ENCODE measurements at regions not wholly inside any gene's neighbourhood (a gene's known extent, or its start where the extent isn't known, plus 50 kb on each side); places are given as distances from the start of the nearest gene placed in this dataset.
"Not testable (repeated sequence)": the region's sequence is repeated elsewhere in the genome, so short reads cannot be mapped to it uniquely, and the experiment has no call there.

- WGBS: 60% methylated on average over 4 of the region's 4 CpGs
- no peaks in the 10 kb centered on the region for H3K9me3 ChIP-seq (ENCODE audit: control insufficient read depth, low read length)
- ATAC-seq (no peak), DNase-seq (no peak)
- no peaks in the 10 kb centered on the region for H3K27me3 ChIP-seq (ENCODE audit: control insufficient read depth, insufficient read depth)
- intact Hi-C loops (cut with DNase I): no loop called here
- H3K4me1 ChIP-seq (ENCODE audit: control insufficient read depth, insufficient read depth, low read length): no peaks in the 10 kb centered on the region
- no peak overlapping the region for H3K4me3 ChIP-seq (ENCODE audit: low read length)
- H3K27ac ChIP-seq (ENCODE audit: low read length): no peak overlapping the region
Measured at GRCh38 chr3:76267851-76268380, 482.6 kb upstream of the ZNF717 start.

DNA sequence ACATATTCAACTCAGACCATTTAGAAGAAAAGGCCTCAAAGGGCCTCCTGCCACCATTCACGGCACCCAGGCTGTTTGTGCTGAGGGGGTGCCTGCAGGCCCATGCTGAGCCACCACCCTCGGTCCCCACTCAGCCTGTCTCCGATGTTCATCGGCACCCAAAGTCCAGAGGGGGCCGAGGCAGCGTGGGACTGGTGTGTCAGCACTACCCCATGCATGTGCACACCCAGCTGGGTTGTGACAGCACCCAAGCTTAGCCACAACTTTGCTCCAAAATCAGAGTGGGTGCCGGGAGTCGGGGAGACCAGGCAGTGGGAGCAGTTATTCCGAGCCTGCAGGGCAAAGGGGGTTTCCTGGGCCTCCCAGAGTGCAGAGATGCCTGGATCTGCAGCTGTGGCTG lies 508.5 kb upstream of the ZNF717 start:
- Histone ChIP-seq H3K27ac (ENCODE audit: low read length) (no peak overlapping the region), H3K9me3 (ENCODE audit: control insufficient read depth, low read length) (no peaks in the 10 kb centered on the region), H3K4me3 (ENCODE audit: low read length) (no peak overlapping the region), H3K27me3 (ENCODE audit: control insufficient read depth, insufficient read depth) (no peaks in the 10 kb centered on the region), H3K4me1 (ENCODE audit: control insufficient read depth, insufficient read depth, low read length) (no peaks in the 10 kb centered on the region)
- DNase-seq (peak in 1 of 3 donors; percentile 41), ATAC-seq (no peak)
- intact Hi-C loops (cut with DNase I): no loop called here
- WGBS: 86% methylated on average over 9 of the region's 9 CpGs

DNA sequence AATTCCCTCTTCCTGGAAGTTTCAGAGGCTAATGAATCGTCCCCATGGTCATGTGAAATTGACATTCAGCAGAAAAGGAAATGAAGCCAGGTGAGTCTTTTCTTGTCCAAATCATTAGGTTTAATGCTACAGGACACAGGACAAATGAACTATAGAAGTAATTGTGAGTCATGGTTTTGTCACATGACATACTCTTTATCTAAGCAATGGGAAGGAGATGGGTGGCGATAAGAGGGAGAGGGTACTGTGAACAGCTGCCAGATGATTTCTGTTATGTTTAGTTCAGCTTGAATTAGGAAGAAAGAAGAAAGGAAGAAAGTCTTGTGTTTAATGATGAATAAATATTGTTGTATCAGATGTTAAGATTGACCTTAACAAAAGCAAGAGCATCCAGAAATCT lies 515.4 kb upstream of the ZNF717 start:
- Histone ChIP-seq H3K4me3 (ENCODE audit: low read length) (no peak overlapping the region), H3K27ac (ENCODE audit: low read length) (no peak overlapping the region), H3K27me3 (ENCODE audit: control insufficient read depth, insufficient read depth) (no peaks in the 10 kb centered on the region), H3K9me3 (ENCODE audit: control insufficient read depth, low read length) (no peaks in the 10 kb centered on the region), H3K4me1 (ENCODE audit: control insufficient read depth, insufficient read depth, low read length) (no peaks in the 10 kb centered on the region)
- WGBS: 67% methylated on average over 2 of the region's 2 CpGs
- ATAC-seq (no peak), DNase-seq (no peak)
- intact Hi-C loops (cut with DNase I): no loop called here

DNA sequence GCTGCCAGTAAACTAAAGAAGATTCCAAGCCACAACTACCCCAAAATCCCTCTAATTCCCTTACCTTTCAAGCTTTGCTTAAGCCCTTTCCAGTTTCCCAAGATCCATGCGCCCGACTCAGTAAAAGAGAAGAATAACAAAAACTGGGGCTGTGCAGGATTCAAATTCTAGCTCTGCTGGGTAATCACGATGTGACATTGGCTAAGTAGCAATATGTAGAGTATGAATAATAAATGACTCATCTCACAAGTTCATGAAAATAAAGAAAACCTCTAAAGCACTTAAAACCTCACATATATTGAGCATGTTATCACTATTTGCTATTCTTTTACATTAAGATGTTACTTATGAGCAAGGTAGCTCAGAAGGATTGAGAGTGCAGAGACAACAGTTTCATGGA lies 522.2 kb upstream of the ZNF717 start:
- WGBS: 90% methylated on average over 3 of the region's 3 CpGs
- intact Hi-C loops (cut with DNase I): no loop called here
- ATAC-seq (no peak), DNase-seq (no peak)
- no peak overlapping the region for H3K27ac ChIP-seq (ENCODE audit: low read length)
- no peaks in the 10 kb centered on the region for H3K4me1 ChIP-seq (ENCODE audit: control insufficient read depth, insufficient read depth, low read length)
- H3K4me3 ChIP-seq (ENCODE audit: low read length): no peak overlapping the region
- H3K9me3 ChIP-seq (ENCODE audit: control insufficient read depth, low read length): no peaks in the 10 kb centered on the region
- no peaks in the 10 kb centered on the region for H3K27me3 ChIP-seq (ENCODE audit: control insufficient read depth, insufficient read depth)

DNA sequence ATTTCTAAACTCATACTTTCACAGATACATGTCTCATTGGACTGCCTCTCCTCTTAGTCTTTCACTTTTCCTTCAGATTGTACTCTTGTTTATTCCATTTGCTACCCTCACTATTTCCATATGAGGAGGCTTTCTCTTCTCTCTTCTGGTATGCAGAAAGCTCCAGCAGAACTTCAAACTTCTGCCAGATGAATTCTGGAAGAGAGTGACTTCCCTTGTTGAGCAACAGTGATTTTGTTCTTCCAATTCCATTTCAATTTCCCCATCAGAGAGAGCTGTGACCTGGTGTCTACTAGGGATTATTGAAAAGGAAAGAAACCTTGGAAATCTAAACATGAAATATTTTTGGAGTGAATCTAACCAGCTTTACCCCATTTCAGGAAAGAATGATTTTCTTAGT lies 523.2 kb upstream of the ZNF717 start:
- no peak overlapping the region for H3K4me3 ChIP-seq (ENCODE audit: low read length)
- DNase-seq: no peak
- no peaks in the 10 kb centered on the region for H3K9me3 ChIP-seq (ENCODE audit: control insufficient read depth, low read length)
- H3K27me3 ChIP-seq (ENCODE audit: control insufficient read depth, insufficient read depth): no peaks in the 10 kb centered on the region
- no peaks in the 10 kb centered on the region for H3K4me1 ChIP-seq (ENCODE audit: control insufficient read depth, insufficient read depth, low read length)
- intact Hi-C loops (cut with DNase I): no loop called here
- no peak overlapping the region for H3K27ac ChIP-seq (ENCODE audit: low read length)
- ATAC-seq: no peak

DNA sequence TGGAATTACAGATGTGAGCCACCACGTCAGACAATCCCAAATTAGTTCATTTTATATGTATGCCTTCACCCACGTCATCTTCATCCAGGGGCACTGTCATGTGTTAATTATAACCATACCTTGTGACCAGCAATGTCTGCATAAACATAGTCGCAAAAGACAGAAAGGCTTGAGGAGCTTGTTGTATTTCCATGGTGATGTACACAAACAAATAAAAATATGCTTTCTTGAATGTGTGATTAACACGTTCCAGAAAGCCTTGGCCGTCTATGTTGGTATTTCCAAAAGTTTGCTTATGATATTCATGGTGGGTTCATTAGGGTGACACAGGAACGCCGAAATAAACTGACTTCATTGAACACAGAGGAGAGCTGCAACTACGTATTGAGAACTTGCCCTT lies 524.7 kb upstream of the ZNF717 start:
- no peak overlapping the region for H3K27ac ChIP-seq (ENCODE audit: low read length)
- WGBS: 61% methylated on average over 8 of the region's 8 CpGs
- intact Hi-C loops (cut with DNase I): no loop called here

GRCh38 chr3:76310667-76311066 lies 525.3 kb upstream of the ZNF717 start:
- WGBS: 59% methylated on average over 7 of the region's 7 CpGs
- Histone ChIP-seq H3K4me1 (ENCODE audit: control insufficient read depth, insufficient read depth, low read length) (no peaks in the 10 kb centered on the region), H3K4me3 (ENCODE audit: low read length) (peak overlapping the region; percentile 18), H3K27me3 (ENCODE audit: control insufficient read depth, insufficient read depth) (no peaks in the 10 kb centered on the region), H3K9me3 (ENCODE audit: control insufficient read depth, low read length) (no peaks in the 10 kb centered on the region), H3K27ac (ENCODE audit: low read length) (no peak overlapping the region)
- DNase-seq: no peak
- ATAC-seq: no peak
- intact Hi-C loops (cut with DNase I): no loop called here

More for the DNA sequence above, 524.7 kb upstream of the ZNF717 start:
- no peaks in the 10 kb centered on the region for H3K27me3 ChIP-seq (ENCODE audit: control insufficient read depth, insufficient read depth)
- no peaks in the 10 kb centered on the region for H3K9me3 ChIP-seq (ENCODE audit: control insufficient read depth, low read length)
- DNase-seq: no peak
- ATAC-seq: no peak
- H3K4me1 ChIP-seq (ENCODE audit: control insufficient read depth, insufficient read depth, low read length): no peaks in the 10 kb centered on the region
- H3K4me3 ChIP-seq (ENCODE audit: low read length): no peak overlapping the region

- 18% methylated on average over 4 of the region's 4 CpGs for WGBS
- DNase-seq (no peak), ATAC-seq (no peak)
- intact Hi-C loops (cut with DNase I): no loop called here
- no peaks in the 10 kb centered on the region for H3K4me1 ChIP-seq (ENCODE audit: control insufficient read depth, insufficient read depth, low read length)
- no peak overlapping the region for H3K4me3 ChIP-seq (ENCODE audit: low read length)
- H3K27ac ChIP-seq (ENCODE audit: low read length): no peak overlapping the region
- H3K27me3 ChIP-seq (ENCODE audit: control insufficient read depth, insufficient read depth): no peaks in the 10 kb centered on the region
- no peaks in the 10 kb centered on the region for H3K9me3 ChIP-seq (ENCODE audit: control insufficient read depth, low read length)
Measured at GRCh38 chr3:76311941-76312340, 526.6 kb upstream of the ZNF717 start.

- 73% methylated on average over 6 of the region's 6 CpGs for whole genome bisulfite sequencing
- H3K9me3 ChIP-seq (ENCODE audit: control insufficient read depth, low read length); ATAC-seq; H3K27me3 ChIP-seq (ENCODE audit: control insufficient read depth, insufficient read depth); H3K27ac ChIP-seq (ENCODE audit: low read length); H3K4me1 ChIP-seq (ENCODE audit: control insufficient read depth, insufficient read depth, low read length); H3K4me3 ChIP-seq (ENCODE audit: low read length); intact Hi-C loops (cut with DNase I); DNase-seq: not testable (repeated sequence)
Measured at GRCh38 chr3:76315906-76316305, 530.6 kb upstream of the ZNF717 start.

GRCh38 chr3:76321614-76322013 lies 536.3 kb upstream of the ZNF717 start:
- DNase-seq (no peak), ATAC-seq (no peak)
- WGBS: 81% methylated on average over 4 of the region's 4 CpGs
- Histone ChIP-seq H3K9me3 (ENCODE audit: control insufficient read depth, low read length) (no peaks in the 10 kb centered on the region), H3K27ac (ENCODE audit: low read length) (no peak overlapping the region), H3K4me3 (ENCODE audit: low read length) (no peak overlapping the region), H3K4me1 (ENCODE audit: control insufficient read depth, insufficient read depth, low read length) (no peaks in the 10 kb centered on the region), H3K27me3 (ENCODE audit: control insufficient read depth, insufficient read depth) (no peaks in the 10 kb centered on the region)
- intact Hi-C loops (cut with DNase I): no loop called here

DNA sequence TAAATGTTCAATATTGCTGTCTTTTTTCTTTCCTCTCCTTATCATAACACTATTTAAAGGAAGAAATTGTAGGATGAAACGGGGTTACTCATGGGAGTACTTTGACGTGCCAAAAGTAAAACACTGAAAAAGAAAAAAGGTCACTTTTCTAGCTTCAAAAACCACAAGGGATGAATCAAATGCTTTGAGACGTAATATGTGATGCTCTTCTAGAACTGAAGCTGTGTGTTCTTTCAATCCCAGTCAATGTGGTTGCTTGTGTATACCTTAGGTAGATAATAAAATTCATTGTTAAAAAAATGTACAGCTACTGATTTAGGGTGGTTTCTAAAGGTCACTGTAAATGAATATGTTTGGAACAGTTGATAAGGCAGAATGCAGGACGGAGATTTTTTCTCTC lies 538.8 kb upstream of the ZNF717 start:
- no peaks in the 10 kb centered on the region for H3K27me3 ChIP-seq (ENCODE audit: control insufficient read depth, insufficient read depth)
- no peaks in the 10 kb centered on the region for H3K9me3 ChIP-seq (ENCODE audit: control insufficient read depth, low read length)
- ATAC-seq (no peak), DNase-seq (no peak)
- WGBS: 60% methylated on average over 4 of the region's 4 CpGs
- H3K4me3 ChIP-seq (ENCODE audit: low read length): no peak overlapping the region
- no peaks in the 10 kb centered on the region for H3K4me1 ChIP-seq (ENCODE audit: control insufficient read depth, insufficient read depth, low read length)
- intact Hi-C loops (cut with DNase I): no loop called here
- no peak overlapping the region for H3K27ac ChIP-seq (ENCODE audit: low read length)

- DNase-seq: no peak
- Histone ChIP-seq H3K27me3 (ENCODE audit: control insufficient read depth, insufficient read depth) (no peaks in the 10 kb centered on the region), H3K9me3 (ENCODE audit: control insufficient read depth, low read length) (no peaks in the 10 kb centered on the region), H3K27ac (ENCODE audit: low read length) (no peak overlapping the region), H3K4me1 (ENCODE audit: control insufficient read depth, insufficient read depth, low read length) (no peaks in the 10 kb centered on the region), H3K4me3 (ENCODE audit: low read length) (no peak overlapping the region)
- intact Hi-C loops (cut with DNase I): no loop called here
- WGBS: 44% methylated on average over 2 of the region's 2 CpGs
- ATAC-seq: no peak
Measured at GRCh38 chr3:76345878-76346277, 560.5 kb upstream of the ZNF717 start.
